Activated CD8-positive, alpha-beta T cell treated with anti-CD3 and anti-CD28 coated beads, Interleukin-2, amount 10 ng/mL, durations not matched to agents 7 days and 5 days (primary cell): ENCODE measurements at regions not wholly inside any gene's neighbourhood (a gene's known extent, or its start where the extent isn't known, plus 50 kb on each side); places are given as distances from the start of the nearest gene placed in this dataset.

ENCODE experiments used
- ATAC-seq: fragments of 150-1000 bp; cut with Tn5 transposase; one replicate; pipeline ENCODE4 v1.10.0; 2021; ENCODE audit warnings: moderate library complexity
- CTCF ChIA-PET: fragments of 350-600 bp; sonication (Branson Sonifier 250); formaldehyde crosslinking; loops from one replicate; lab custom pipeline; 2021; ENCODE audit warnings: antibody characterized with exemption; lab: Charles Lee
- POLR2A ChIA-PET: fragments of 350-600 bp; sonication (Branson Sonifier 250); formaldehyde crosslinking; loops from one replicate; lab custom pipeline; 2021; ENCODE audit warnings: antibody characterized with exemption; lab: Charles Lee
- DNase-seq: peaks from one replicate; pipeline ENCODE4 v3.0.0-alpha.2; 2020
- H3K27ac Mint-ChIP-seq: one replicate; pipeline ENCODE4 v1.8.0; 2021; ENCODE audit warnings: mild to moderate bottlenecking, mixed read lengths
- H3K27me3 Mint-ChIP-seq: one replicate; pipeline ENCODE4 v1.8.0; 2021; ENCODE audit warnings: low read depth, mixed read lengths
- H3K36me3 Mint-ChIP-seq: one replicate; pipeline ENCODE4 v1.8.0; 2021; ENCODE audit warnings: low read depth, mixed read lengths
- H3K4me1 Mint-ChIP-seq: one replicate; pipeline ENCODE4 v1.8.0; 2021; ENCODE audit warnings: low read depth, mixed read lengths
- H3K4me3 Mint-ChIP-seq: one replicate; pipeline ENCODE4 v1.8.0; 2021; ENCODE audit warnings: mild to moderate bottlenecking, mixed read lengths
- H3K9me3 Mint-ChIP-seq: one replicate; pipeline ENCODE4 v1.8.0; 2022; ENCODE audit warnings: mixed read lengths; ENCODE audit not compliant: insufficient read depth

GRCh38 chr14:66141733-66142132 is 344.4 kb upstream of the CCDC196 start:
- H3K9me3 Mint-ChIP-seq = no peaks in the 10 kb centered on the region
- H3K27me3 Mint-ChIP-seq = peaks cover 16% of the 10 kb centered on the region
- CTCF ChIA-PET = no interaction called here
- H3K4me1 Mint-ChIP-seq = no peaks in the 10 kb centered on the region
- POLR2A ChIA-PET = no interaction called here
- DNase-seq (no peak), ATAC-seq (no peak)
- H3K4me3 Mint-ChIP-seq = no peak overlapping the region
- no peak overlapping the region for H3K27ac Mint-ChIP-seq
- no peaks in the 10 kb centered on the region for H3K36me3 Mint-ChIP-seq

GRCh38 chr14:66143387-66144112 is 342.6 kb upstream of the CCDC196 start:
- POLR2A ChIA-PET = no interaction called here
- CTCF ChIA-PET = no interaction called here
- Mint-ChIP-seq H3K36me3 (no peaks in the 10 kb centered on the region), H3K4me3 (no peak overlapping the region), H3K27ac (no peak overlapping the region), H3K27me3 (peaks cover 26% of the 10 kb centered on the region), H3K4me1 (no peaks in the 10 kb centered on the region), H3K9me3 (no peaks in the 10 kb centered on the region)
- no peak for DNase-seq
- no peak for ATAC-seq

DNA sequence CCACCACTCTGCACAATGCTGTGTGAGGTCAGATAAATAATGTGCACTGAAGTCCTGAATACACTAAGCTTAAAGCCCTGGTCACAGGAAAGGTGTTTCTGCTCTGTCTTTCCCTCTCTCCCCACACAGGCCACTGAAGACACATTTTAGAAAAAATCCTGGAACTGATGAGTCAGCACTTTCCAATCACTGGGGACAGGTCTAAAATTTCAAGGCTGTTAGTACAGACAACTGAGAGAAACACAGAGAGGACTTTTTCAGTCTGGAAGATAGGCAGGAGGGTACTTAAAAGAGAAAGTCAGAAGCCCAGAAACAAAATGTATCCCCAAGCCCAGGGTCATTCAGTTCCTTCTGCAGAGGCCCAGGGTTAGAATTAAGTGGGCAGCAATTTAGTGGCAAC is 333.9 kb upstream of the CCDC196 start:
- no peaks in the 10 kb centered on the region for H3K4me1 Mint-ChIP-seq
- no peak overlapping the region for H3K4me3 Mint-ChIP-seq
- CTCF ChIA-PET = no interaction called here
- DNase-seq = no peak
- H3K36me3 Mint-ChIP-seq = no peaks in the 10 kb centered on the region
- H3K9me3 Mint-ChIP-seq = no peaks in the 10 kb centered on the region
- H3K27me3 Mint-ChIP-seq = peaks cover 7% of the 10 kb centered on the region
- H3K27ac Mint-ChIP-seq = no peak overlapping the region
- POLR2A ChIA-PET = no interaction called here
- no peak for ATAC-seq

DNA sequence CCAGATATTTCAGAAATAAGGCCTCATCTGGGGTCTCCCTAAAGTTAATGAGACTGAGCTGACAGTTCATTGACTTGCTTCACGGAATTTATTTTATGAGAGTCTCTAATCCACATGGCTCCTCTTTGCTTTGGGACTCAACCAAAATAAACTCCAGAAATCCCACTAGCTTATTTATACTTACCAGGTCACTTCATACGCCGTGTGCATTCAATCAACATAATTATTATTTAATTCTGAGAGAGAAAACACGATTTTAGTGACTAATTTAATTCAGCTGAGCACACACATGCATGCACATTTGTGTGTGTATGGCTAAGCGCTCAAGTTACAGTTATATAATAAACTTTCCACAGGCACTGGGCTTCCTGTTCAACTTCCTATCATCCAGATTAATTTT is 333.4 kb upstream of the CCDC196 start:
- POLR2A ChIA-PET = no interaction called here
- DNase-seq (no peak), ATAC-seq (no peak)
- H3K9me3 Mint-ChIP-seq = no peaks in the 10 kb centered on the region
- CTCF ChIA-PET = no interaction called here
- no peaks in the 10 kb centered on the region for H3K4me1 Mint-ChIP-seq
- H3K4me3 Mint-ChIP-seq = no peak overlapping the region
- no peaks in the 10 kb centered on the region for H3K36me3 Mint-ChIP-seq
- peaks cover 7% of the 10 kb centered on the region for H3K27me3 Mint-ChIP-seq
- H3K27ac Mint-ChIP-seq = no peak overlapping the region

DNA sequence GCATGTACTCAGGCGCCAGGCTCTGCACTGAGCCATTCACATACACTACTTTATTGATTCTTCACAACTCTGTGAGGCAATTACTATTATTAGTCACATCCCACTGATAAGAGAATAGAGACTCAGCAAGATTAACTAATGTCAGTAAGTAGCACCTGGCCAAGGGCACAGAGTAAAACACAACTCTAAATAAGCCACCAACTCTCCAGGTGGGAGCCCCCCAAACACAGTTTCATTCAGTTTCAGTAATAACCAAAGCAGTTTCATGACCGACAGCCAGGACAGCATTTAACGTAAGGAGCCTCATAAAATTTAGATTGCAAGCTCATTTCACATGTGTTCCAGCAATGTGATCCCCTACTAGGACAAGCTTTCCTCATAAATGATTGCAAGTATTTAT is 323.1 kb upstream of the CCDC196 start:
- CTCF ChIA-PET = no interaction called here
- Mint-ChIP-seq H3K4me1 (no peaks in the 10 kb centered on the region), H3K27me3 (peaks cover 21% of the 10 kb centered on the region), H3K4me3 (no peak overlapping the region), H3K9me3 (no peaks in the 10 kb centered on the region), H3K27ac (no peak overlapping the region), H3K36me3 (no peaks in the 10 kb centered on the region)
- DNase-seq (no peak), ATAC-seq (no peak)
- POLR2A ChIA-PET = no interaction called here

- no peaks in the 10 kb centered on the region for H3K36me3 Mint-ChIP-seq
- ChIA-PET POLR2A (no interaction called here), CTCF (no interaction called here)
- H3K4me1 Mint-ChIP-seq = no peaks in the 10 kb centered on the region
- no peak overlapping the region for H3K4me3 Mint-ChIP-seq
- DNase-seq (no peak), ATAC-seq (no peak)
- H3K9me3 Mint-ChIP-seq = no peaks in the 10 kb centered on the region
- H3K27ac Mint-ChIP-seq = no peak overlapping the region
- H3K27me3 Mint-ChIP-seq = peaks cover 26% of the 10 kb centered on the region
These were observed 320.8 kb upstream of the CCDC196 start for GRCh38 chr14:66165337-66165736.

DNA sequence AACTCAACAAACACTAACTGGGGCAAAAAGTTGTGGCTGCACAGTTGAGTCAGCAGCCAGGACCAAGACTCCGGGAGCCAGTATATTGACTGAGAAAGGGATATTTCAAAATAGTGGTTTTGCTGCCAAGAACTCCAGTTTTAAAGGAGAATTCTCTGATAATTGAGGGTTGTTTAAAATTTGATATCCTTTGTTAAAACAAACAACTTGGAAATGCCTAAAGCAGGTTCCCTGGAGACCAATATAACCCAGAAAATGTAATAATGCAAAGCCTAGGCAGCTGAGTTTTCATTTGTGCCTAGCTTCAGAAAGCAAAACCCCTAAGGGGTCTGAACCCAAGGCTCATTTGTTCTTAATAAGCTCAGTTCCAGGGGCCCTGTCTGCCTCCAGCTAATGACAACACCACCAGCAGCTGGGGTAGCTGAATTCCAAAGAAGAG is 311.7 kb upstream of the CCDC196 start:
- H3K27ac Mint-ChIP-seq = no peak overlapping the region
- H3K9me3 Mint-ChIP-seq = no peaks in the 10 kb centered on the region
- H3K27me3 Mint-ChIP-seq = peaks cover 32% of the 10 kb centered on the region
- ATAC-seq (no peak), DNase-seq (no peak)
- POLR2A ChIA-PET = no interaction called here
- no peak overlapping the region for H3K4me3 Mint-ChIP-seq
- no peaks in the 10 kb centered on the region for H3K36me3 Mint-ChIP-seq
- CTCF ChIA-PET = no interaction called here
- no peaks in the 10 kb centered on the region for H3K4me1 Mint-ChIP-seq

DNA sequence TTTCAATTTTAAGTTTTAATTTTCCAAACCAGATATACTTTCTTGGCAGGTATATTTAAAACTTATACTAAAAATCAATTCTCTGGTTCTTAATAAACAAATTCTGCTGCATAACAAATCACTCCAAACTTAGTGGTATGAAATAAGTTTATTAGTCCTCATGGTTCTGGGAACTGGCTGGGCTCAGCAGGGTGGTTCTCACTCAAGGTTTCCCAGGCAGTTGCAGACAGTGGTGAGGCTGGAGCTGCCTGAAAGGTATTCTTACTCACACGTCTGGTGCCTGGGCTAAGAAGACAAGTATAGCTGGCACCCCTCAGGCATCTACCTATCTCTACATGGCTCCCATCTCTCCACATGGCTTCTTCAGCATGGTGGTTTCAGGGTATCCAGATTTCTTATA is 308.2 kb upstream of the CCDC196 start:
- ChIA-PET POLR2A (no interaction called here), CTCF (no interaction called here)
- no peaks in the 10 kb centered on the region for H3K4me1 Mint-ChIP-seq
- DNase-seq (no peak), ATAC-seq (no peak)
- H3K27me3 Mint-ChIP-seq = peaks cover 22% of the 10 kb centered on the region
- H3K4me3 Mint-ChIP-seq = no peak overlapping the region
- H3K9me3 Mint-ChIP-seq = no peaks in the 10 kb centered on the region
- H3K36me3 Mint-ChIP-seq = no peaks in the 10 kb centered on the region
- H3K27ac Mint-ChIP-seq = no peak overlapping the region

DNA sequence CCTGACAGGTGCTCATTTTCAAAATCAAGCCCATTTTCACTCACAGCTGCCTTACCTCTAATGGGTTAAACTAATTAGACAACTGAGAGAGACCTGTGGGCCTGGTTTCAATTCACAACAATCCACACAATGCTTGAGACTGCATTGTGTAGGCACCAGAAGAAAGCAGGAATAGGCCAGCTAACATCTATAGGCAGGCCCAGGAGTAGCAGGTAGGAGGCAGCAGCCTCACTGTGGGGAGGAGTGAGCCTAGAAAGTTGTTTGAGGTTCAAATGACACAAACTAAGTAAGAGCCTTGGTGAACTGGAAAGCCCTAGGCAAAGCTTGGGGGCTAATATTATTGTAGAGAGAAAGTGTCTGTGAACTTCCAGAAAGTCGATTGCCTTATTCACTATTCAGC is 289.5 kb upstream of the CCDC196 start:
- Mint-ChIP-seq H3K4me3 (no peak overlapping the region), H3K4me1 (no peaks in the 10 kb centered on the region), H3K9me3 (no peaks in the 10 kb centered on the region), H3K36me3 (no peaks in the 10 kb centered on the region), H3K27me3 (peaks cover 6% of the 10 kb centered on the region), H3K27ac (no peak overlapping the region)
- ChIA-PET CTCF (no interaction called here), POLR2A (no interaction called here)
- no peak for ATAC-seq
- DNase-seq = no peak

DNA sequence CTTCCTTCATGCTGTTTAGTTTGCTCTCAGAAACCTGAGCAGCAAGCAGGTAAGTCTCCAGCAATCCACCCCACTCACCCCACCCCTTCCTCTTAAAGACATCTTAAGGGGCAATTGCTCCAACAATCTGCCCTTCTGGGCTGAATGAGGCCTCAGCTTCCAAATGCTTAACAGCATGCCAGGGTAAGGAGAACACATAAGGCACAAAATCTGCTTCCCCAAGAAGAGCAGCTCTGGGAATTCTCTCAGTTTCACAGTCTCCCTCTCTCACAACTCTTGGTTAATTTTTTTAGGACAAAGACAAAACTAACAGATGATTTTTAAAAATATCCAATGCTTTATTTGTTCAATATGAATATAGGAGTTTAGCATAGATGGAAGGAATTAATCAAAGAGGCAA is 288.9 kb upstream of the CCDC196 start:
- Mint-ChIP-seq H3K9me3 (no peaks in the 10 kb centered on the region), H3K4me1 (no peaks in the 10 kb centered on the region), H3K27ac (no peak overlapping the region), H3K27me3 (peaks cover 4% of the 10 kb centered on the region), H3K4me3 (no peak overlapping the region), H3K36me3 (no peaks in the 10 kb centered on the region)
- ChIA-PET POLR2A (no interaction called here), CTCF (no interaction called here)
- no peak for DNase-seq
- ATAC-seq = no peak

DNA sequence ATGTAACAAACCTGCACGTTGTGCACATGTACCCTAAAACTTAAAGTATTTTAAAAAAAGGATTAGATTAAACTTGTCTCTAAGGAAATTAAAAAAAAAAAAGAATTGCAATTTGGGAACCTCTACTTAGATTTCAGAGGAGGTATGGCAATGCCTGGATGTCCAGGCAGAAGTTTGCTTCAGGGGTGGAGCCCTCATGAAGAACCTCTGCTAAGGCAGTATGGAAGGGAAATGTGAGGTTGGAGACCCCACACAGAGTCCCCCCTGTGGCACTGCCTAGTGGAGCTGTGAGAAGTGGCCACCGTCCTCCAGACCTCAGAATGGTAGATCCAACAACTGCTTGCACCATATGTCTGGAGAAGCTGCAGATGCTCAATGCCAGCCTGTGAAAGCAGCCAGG is 279.6 kb upstream of the CCDC196 start:
- Mint-ChIP-seq H3K27ac (no peak overlapping the region), H3K9me3 (peaks cover 6% of the 10 kb centered on the region), H3K4me3 (no peak overlapping the region), H3K36me3 (no peaks in the 10 kb centered on the region), H3K4me1 (no peaks in the 10 kb centered on the region), H3K27me3 (no peaks in the 10 kb centered on the region)
- ChIA-PET POLR2A (no interaction called here), CTCF (no interaction called here)
- ATAC-seq = no peak
- no peak for DNase-seq

- no peak for DNase-seq
- H3K9me3 Mint-ChIP-seq = peaks cover 16% of the 10 kb centered on the region
- no peak for ATAC-seq
- no peak overlapping the region for H3K27ac Mint-ChIP-seq
- ChIA-PET POLR2A (no interaction called here), CTCF (no interaction called here)
- H3K27me3 Mint-ChIP-seq = no peaks in the 10 kb centered on the region
- H3K36me3 Mint-ChIP-seq = no peaks in the 10 kb centered on the region
- H3K4me1 Mint-ChIP-seq = no peaks in the 10 kb centered on the region
- H3K4me3 Mint-ChIP-seq = no peak overlapping the region
These were observed 269.4 kb upstream of the CCDC196 start for GRCh38 chr14:66216763-66217162.

GRCh38 chr14:66219886-66220285 is 266.3 kb upstream of the CCDC196 start:
- no peak for ATAC-seq
- H3K4me1 Mint-ChIP-seq = no peaks in the 10 kb centered on the region
- POLR2A ChIA-PET = no interaction called here
- CTCF ChIA-PET = no interaction called here
- no peak overlapping the region for H3K4me3 Mint-ChIP-seq
- peaks cover 16% of the 10 kb centered on the region for H3K9me3 Mint-ChIP-seq
- no peaks in the 10 kb centered on the region for H3K36me3 Mint-ChIP-seq
- H3K27ac Mint-ChIP-seq = no peak overlapping the region
- H3K27me3 Mint-ChIP-seq = no peaks in the 10 kb centered on the region
- DNase-seq = no peak
